GM21576 (cell line): ENCODE measurements at regions not wholly inside any gene's neighbourhood (a gene's known extent, or its start where the extent isn't known, plus 50 kb on each side); places are given as distances from the start of the nearest gene placed in this dataset.

ENCODE experiments used
- ATAC-seq: cut with Tn5 transposase; IDR thresholded peaks from one replicate; pipeline ENCODE4 v1.9.1; 2021; ENCODE audit warnings: mild to moderate bottlenecking, moderate library complexity; ENCODE audit not compliant: unreplicated experiment

DNA sequence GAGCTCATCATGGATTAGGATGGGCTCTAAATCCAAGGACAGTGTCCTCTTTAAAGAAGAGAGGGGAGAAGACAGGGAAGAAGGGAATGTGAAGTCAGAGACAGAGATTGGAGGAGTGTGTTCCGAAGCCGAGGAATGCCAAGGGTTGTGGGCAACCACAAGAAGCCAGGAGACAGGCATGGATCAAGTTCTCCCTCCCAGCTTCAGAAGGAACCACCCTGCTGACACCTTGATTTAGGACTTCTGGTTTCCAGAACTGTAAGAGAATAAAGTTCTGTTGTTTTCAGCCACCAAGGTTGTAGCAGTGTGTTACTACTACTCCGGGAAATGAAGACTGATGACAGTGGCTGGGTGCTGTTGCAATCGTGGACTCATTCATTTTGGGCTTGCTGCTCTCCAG is 120.1 kb downstream of the RPS12 start:
- no peak for ATAC-seq

DNA sequence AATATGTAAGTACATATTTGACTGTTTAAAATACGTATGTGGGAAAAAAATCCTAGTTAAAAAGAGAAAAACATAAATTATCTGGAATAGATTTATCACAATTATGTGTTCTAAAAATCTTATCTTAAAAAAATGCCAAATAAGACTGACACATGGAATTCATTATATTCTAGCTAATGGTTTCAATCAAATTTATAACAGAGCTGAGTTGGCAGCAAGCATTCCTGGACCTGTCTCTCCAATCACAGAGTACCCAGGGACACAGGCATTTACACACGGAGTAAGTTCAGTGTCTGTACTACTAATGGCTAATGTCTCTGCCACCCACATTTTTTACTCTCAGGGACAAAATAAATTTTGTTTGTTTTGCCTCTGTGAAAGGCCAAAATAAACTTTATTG is 122.3 kb downstream of the RPS12 start:
- no peak for ATAC-seq

GRCh38 chr6:132937466-132937906 is 123.1 kb downstream of the RPS12 start:
- ATAC-seq = no peak

DNA sequence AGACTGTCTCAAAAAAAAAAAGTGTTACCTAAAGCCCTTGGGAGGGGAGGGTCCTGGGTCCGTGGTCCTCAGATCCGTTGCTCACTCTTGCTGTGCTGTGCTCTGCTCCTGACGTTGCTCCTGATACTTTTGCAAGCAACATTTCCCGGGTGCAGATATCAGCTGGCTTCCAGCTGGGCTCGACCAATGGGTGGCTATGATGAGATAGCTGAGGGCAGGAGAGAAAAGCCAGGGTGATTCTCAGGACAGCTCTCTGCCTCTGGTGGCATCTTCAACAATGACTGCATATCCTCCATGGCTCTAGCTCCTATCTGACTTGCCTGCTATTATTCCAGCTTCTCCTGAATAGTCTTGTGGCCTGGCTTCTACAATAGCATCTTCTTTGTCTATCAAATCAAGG is 134.5 kb downstream of the RPS12 start:
- no peak for ATAC-seq

GRCh38 chr6:132950566-132950965 is 136.2 kb downstream of the RPS12 start:
- no peak for ATAC-seq

DNA sequence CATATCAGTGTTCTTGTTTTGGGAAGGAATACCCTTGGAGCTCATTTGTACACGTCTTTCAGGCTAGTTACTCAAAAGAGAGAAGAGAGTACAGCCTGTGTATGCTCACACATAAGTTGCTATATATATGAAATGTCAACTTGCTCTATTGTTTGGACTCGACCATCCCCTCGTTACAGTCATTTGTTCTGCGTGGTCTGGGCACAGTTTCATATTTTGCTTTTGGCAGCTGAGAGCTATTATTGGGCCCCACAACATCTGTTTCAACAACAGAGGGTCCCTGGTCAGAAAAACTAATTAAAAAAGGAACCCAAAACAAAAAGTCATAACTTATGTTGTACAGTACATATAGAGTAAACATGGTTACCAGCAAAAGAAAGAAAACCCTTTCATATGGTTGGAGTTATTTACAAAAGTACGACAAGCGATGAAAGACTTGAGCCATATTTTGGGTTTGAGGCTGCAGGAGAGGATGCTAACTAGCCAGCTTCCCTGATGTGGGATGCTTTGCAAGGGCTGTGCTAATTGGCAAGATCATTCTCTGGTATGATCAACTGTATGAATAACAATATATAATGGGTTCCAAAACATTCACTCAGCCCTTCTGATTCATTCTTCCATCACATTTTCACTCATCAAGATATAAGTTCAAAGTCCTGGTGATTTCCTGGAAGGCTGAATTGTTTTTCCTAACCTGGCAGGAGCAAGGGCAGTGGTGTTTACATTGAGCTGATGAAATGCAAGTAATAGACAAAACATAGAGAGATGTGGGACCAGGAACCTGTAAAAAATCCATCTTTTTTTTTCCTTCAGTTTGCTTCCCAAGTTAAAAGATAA is 137.9 kb downstream of the RPS12 start:
- no peak for ATAC-seq

DNA sequence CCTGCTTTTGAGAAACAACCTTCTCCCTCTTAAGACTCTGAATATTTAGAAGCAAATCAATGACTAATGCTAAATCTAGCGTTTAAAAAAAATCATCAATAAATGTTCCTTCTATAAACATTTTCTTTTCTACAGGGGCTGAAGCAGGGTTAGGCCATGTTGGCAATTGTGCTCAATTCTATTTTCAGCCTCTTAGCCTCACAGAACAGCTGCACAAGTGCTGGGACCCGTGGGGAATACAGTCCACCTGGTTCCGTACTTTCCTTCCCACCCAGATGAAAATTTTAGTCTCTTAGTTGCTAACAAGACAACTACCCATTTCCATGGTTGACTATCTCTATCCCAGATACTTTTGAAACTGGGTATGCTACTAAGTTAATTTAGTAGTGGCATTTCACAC is 138.6 kb downstream of the RPS12 start:
- ATAC-seq = no peak

GRCh38 chr6:132954222-132954621 is 139.9 kb downstream of the RPS12 start:
- no peak for ATAC-seq

DNA sequence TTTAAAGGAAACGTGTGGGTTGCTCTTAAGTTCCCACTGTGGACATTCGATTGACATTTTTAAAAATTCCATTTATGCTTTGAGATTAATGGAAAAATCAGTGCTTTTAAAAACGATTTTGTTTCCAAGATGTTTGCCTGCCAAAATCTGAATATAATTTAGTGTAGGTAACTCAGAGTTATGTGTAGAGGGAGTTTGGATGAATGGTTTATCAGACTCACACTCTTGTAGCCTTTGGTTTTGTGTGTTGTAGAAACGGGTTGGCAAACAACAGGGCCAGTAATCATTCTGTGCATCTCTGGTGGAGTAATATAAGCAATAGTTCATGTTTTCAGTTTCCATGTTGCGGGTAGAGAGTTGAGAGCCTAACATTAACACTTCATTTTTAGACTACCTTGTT is 140.6 kb downstream of the RPS12 start:
- ATAC-seq = no peak

DNA sequence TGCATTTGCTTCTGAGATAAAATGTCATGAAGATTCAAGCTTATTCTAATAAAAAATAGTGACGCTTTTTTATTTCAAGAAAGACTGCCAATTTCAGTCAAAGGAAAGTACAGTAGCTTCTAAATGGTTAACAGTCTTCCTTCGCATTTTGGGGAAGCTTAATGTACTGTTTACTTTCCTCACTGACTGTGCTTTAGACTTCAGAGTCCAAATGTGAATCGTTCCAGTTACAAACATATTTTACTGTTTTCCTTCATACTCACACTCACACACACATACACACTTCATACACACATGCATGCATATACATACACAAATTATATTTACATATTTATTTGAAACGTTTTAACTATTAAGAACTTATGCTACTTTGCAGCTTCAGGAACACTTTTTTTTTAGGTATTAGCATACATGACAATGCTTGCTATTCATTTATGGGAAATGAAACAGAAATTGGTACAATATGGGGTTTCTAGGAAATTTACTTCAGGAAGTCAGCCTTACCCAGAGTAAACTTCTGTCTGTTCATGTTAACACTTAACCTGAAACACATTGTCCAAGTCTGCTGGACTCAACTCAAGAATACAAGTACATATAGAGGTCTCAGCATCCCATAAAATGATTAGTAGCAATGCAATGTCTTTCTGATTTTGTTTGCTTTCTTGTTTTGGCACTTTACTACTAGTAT is 145.4 kb downstream of the RPS12 start:
- ATAC-seq = no peak

DNA sequence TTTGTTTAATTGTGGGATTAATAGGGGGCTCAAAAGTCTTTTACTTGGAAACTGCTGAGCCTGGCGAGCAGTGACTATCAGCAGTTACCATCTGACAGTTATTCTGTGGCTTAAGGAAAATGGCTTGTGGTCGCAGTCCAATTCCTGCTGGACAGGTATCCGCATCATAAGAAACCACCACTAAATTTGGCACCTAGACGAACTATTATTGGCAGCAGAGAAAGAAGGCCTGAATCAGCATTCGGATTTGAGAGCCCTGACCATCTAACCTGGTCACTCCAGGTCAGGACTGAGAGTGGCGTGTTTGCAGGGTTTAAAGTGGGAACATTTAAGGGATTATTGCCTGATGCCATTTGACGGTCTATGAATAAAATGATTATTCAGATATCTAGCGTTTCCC is 146.4 kb downstream of the RPS12 start:
- no peak for ATAC-seq

DNA sequence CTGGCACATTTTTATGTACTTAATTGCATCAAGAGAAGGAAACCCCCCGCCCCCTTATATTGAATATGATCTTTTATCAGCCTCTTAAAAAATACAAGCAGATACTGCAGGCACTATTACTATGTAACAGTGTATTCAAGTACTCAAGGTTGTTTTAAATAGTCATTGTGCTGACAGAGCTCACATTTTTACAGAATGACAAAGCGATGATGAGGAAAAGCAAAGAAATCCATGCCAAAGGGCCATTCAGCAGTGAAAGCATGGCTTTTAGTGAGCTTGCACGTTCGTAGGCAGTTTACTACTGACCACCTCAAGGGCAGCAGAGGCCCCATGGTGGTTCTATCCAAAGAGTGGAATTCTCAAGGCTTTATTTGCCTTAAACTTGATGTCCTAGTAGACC is 146.8 kb downstream of the RPS12 start:
- ATAC-seq = no peak

DNA sequence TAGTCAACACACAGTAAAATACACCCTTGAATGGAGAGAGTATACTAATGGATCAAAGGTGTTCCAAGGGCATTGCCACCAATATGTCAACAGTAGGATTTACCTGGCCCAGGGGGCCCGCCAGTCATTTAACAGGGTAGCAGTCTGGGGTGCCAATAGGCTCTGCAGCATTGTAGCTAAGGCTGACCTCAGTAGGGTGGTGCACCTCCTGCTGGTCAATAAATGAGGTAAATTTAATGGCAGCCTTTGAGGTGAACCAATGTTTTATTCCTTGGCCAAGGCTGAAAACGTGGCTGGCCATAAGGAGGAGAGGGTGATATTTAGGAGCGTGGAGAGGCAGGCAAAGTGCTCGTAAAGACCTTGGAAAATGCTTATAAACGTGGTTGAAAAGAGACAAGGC is 147.2 kb downstream of the RPS12 start:
- ATAC-seq = no peak

DNA sequence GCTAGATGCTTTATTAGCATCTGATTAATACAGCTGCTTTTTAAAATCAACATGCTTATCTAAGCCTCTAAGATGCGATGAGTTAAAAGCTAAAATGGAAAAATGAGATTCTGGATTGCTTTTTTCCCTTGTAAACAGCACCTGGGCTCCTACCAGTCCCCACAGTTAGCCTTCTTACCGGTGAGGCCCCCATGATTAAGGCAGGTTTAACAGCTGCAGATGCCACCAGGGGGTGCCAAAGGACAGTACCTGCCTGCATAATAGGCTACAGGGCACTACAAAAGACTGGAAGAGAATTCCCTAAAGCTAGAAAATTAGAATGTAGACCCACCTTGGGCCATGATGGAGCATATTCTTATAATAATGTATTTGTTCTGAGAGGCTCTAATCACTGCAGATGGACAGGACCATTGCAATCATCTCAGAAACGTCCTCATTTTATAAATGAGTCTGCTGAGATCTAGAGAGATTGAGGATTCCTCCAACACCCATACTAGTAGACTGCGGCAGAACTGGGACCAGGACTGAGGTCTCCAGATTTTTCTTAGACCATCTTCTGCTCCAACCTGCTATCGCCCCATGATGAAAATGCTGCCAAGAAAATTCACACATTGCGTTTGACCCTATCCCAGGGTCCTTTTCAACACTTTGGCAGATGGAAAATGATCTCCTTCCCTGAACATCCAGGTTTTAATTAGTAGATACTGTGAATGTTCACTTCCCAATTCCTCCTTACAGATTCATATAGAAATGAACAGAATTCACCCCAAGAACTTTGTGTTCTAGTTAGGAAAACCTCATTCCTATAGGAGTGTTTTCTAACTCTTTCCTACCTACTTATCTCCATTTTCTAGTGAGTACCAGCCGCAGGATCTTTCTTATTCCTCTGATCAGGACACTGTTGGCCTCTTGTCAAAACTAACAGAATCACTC is 148.8 kb downstream of the RPS12 start:
- ATAC-seq = peak; percentile 80

GRCh38 chr6:132964101-132964867 is 149.9 kb downstream of the RPS12 start:
- ATAC-seq = no peak

DNA sequence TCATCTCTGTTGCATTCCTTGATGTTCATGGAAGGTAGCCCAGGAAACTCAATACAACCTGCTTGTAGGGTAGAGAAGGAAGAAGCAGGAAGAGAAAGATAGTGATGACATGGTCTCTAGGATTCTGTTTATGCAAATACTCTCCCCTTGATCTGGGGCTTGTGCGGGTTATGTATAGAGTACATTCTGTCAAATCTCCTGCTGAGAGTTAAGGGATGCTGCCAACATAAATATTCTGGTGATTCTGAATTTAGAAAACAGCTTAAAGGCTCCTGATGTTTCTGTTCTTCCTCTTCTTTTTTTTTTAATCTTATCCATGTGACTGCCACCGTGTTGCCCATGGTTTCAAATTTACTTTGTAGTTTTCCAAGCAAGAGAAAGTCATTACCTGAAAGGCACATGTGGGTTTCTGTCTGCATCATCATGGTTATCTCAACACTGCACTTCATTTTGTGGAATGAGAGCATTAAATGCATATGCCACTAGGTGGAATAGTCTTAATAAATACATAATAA is 150.6 kb downstream of the RPS12 start:
- no peak for ATAC-seq

- ATAC-seq = no peak
These were observed 153.5 kb downstream of the RPS12 start for GRCh38 chr6:132967871-132968270.

GRCh38 chr6:132968419-132968950 is 154.1 kb downstream of the RPS12 start:
- ATAC-seq = no peak

DNA sequence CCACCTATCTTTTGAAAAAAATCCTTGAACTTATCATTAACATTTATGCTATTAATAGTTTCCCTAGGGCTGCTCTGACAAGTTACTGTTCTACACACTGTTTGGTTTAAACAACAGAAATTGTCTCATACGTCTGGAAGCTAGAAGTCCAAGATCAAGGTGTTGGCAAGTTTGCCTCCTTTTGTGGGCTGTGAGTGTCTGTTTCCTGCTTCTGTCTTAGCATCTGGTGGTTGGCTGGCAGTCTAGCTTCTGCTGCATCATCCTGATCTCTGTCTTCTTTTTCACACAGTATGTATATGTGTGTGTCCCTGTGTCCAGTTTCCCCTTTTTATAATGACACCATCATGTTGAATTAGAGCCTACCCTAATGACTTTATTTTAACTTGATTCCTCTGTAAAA is 154.8 kb downstream of the RPS12 start:
- no peak for ATAC-seq

DNA sequence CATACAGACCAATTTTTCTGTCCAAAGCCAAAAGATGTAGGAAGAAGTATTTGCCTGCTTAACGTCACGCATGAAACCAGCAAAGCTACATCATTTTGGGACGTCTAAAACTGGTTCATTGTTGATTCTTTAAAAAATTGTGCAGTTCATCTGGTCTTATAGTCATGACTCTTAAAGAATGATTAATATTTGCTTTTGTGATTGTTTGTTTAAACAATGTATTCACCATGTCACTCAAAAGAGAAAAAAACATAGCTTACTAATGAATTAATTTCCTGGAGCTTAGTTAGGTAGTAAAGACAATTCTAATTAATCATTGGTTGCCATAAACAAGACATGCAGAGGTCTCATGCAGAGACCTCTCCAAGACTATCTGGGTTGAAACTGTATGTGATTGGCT is 157.3 kb downstream of the RPS12 start:
- ATAC-seq = no peak
